Upper lobe of left lung (tissue), 4 donors: ENCODE measurements at regions not wholly inside any gene's neighbourhood (a gene's known extent, or its start where the extent isn't known, plus 50 kb on each side); places are given as distances from the start of the nearest gene placed in this dataset.

Experiments used
- CTCF ChIP-seq, 6 experiments: fragments of 450-650 bp in 4 of 6; fragments of 200-600 bp in 2 of 6; sonication (generic) in 2 of 6; IDR thresholded peaks; one replicate each; pipeline ENCODE4 v1.5.1; 2016 to 2019; ENCODE audit warnings: antibody characterized with exemption in 6 of 6
- POLR2A ChIP-seq, 4 donors: fragments of 450-650 bp; IDR thresholded peaks; one replicate each; pipeline ENCODE4 v1.5.1; 2016 to 2017; ENCODE audit warnings: antibody characterized with exemption in 4 of 4, mild to moderate bottlenecking in 2 of 4

GRCh38 chr7:131735101-131735500 lies 178.7 kb upstream of the PODXL start:
- TF ChIP-seq POLR2A (IDR thresholded peaks at IDR 0.05) (no peak), CTCF (IDR thresholded peaks at IDR 0.05) (no peak)
